Cerebellar nuclear complex (tissue), 1 donor: ENCODE measurements at regions not wholly inside any gene's neighbourhood (a gene's known extent, or its start where the extent isn't known, plus 50 kb on each side); places are given as distances from the start of the nearest gene placed in this dataset.

ENCODE experiments used
- DNase-seq, 2 experiments: peaks; one replicate each; lab custom pipeline; 2025; lab: John Stamatoyannopoulos, UW

- no peak for DNase-seq
Observed at GRCh38 chr2:60400462-60401246, 152.8 kb downstream of the BCL11A start.

- no peak for DNase-seq
Observed at GRCh38 chr2:60394463-60394862, 159.0 kb downstream of the BCL11A start.

- DNase-seq: no peak
Observed at GRCh38 chr2:60391649-60392375, 161.6 kb downstream of the BCL11A start.

GRCh38 chr2:60391230-60391629, 162.2 kb downstream of the BCL11A start:
- DNase-seq: no peak

- DNase-seq: no peak
Observed at GRCh38 chr2:60386436-60386835, 167.0 kb downstream of the BCL11A start.

- no peak for DNase-seq
Observed at GRCh38 chr2:60385648-60386047, 167.8 kb downstream of the BCL11A start.

- no peak for DNase-seq
Observed at GRCh38 chr2:60383401-60384143, 169.9 kb downstream of the BCL11A start.

- no peak for DNase-seq
Observed at GRCh38 chr2:60380411-60380810, 173.0 kb downstream of the BCL11A start.

GRCh38 chr2:60379684-60380083, 173.8 kb downstream of the BCL11A start:
- no peak for DNase-seq

- no peak for DNase-seq
Observed at GRCh38 chr2:60379216-60379615, 174.2 kb downstream of the BCL11A start.

- no peak for DNase-seq
Observed at GRCh38 chr2:60377825-60378224, 175.6 kb downstream of the BCL11A start.

- DNase-seq: no peak
Observed at GRCh38 chr2:60376252-60376651, 177.2 kb downstream of the BCL11A start.

GRCh38 chr2:60371681-60372080, 181.8 kb downstream of the BCL11A start:
- no peak for DNase-seq

- DNase-seq: no peak
Observed at GRCh38 chr2:60371219-60371618, 182.2 kb downstream of the BCL11A start.

- DNase-seq: no peak
Observed at GRCh38 chr2:60370814-60371213, 182.6 kb downstream of the BCL11A start.

GRCh38 chr2:60368456-60368855, 185.0 kb downstream of the BCL11A start:
- DNase-seq: no peak

- no peak for DNase-seq
Observed at GRCh38 chr2:60366135-60366712, 187.2 kb downstream of the BCL11A start.

GRCh38 chr2:60365556-60365955, 187.9 kb downstream of the BCL11A start:
- DNase-seq: no peak

GRCh38 chr2:60364491-60364890, 189.0 kb downstream of the BCL11A start:
- no peak for DNase-seq

- no peak for DNase-seq
Observed at GRCh38 chr2:60361498-60361897, 192.0 kb downstream of the BCL11A start.

GRCh38 chr2:60359569-60359968, 193.9 kb downstream of the BCL11A start:
- DNase-seq: no peak

GRCh38 chr2:60358476-60358875, 195.0 kb downstream of the BCL11A start:
- no peak for DNase-seq
